Esophagus squamous epithelium (tissue), 5 donors: ENCODE measurements at regions not wholly inside any gene's neighbourhood (a gene's known extent, or its start where the extent isn't known, plus 50 kb on each side); places are given as distances from the start of the nearest gene placed in this dataset.

Experiments
- DNase-seq: peaks from one replicate; lab custom pipeline; 2025; lab: John Stamatoyannopoulos, UW
- H3K27ac ChIP-seq, 4 donors: fragments of 200-600 bp; sonication (generic); one replicate each; pipeline ENCODE4 v1.5.1; 2016 to 2019; ENCODE audit warnings: mild to moderate bottlenecking in 1 of 4
- H3K27me3 ChIP-seq, 4 donors: fragments of 200-600 bp; sonication (generic); 1 replicate in 3 of 4; 2 replicates in 1 of 4; pipeline versions ENCODE4 v1.5.1 to v1.6.0; 2017 to 2021; ENCODE audit warnings: antibody characterized with exemption in 1 of 4
- H3K36me3 ChIP-seq, 3 donors: fragments of 200-600 bp; sonication (generic); one replicate each; pipeline ENCODE4 v1.5.1; 2016 to 2019
- H3K4me1 ChIP-seq, 3 donors: fragments of 200-600 bp; sonication (generic); one replicate each; pipeline ENCODE4 v1.5.1; 2017 to 2019
- H3K4me3 ChIP-seq, 4 donors: fragments of 200-600 bp; sonication (generic); 1 replicate in 3 of 4; 2 replicates in 1 of 4; pipeline ENCODE4 v1.5.1; 2016 to 2019; ENCODE audit warnings: mild to moderate bottlenecking in 2 of 4, moderate library complexity in 1 of 4
- H3K9me3 ChIP-seq, 3 donors: fragments of 200-600 bp; sonication (generic); one replicate each; pipeline ENCODE4 v1.5.1; 2016 to 2019
- POLR2A ChIP-seq, 4 donors: fragments of 450-650 bp; IDR thresholded peaks; one replicate each; pipeline ENCODE4 v1.6.1; 2017; ENCODE audit warnings: antibody characterized with exemption in 4 of 4, mild to moderate bottlenecking in 4 of 4, moderate library complexity in 3 of 4
- WGBS, 2 donors: methylation state at CpG; one replicate each; pipeline ENCODE4 v1.1.5; 2018; 5-methylcytosine and 5-hydroxymethylcytosine counted together
- intact Hi-C: fragments of 100-400 bp; cut with DNase I; formaldehyde crosslinking; loops from one replicate; pipeline ENCODE4 v1.15.0; 2022
- TF ChIP-seq, protein P1 (sequence below), 6 experiments: fragments of 450-650 bp in 4 of 6; fragments of 200-600 bp in 2 of 6; sonication (generic) in 2 of 6; IDR thresholded peaks; one replicate each; pipeline ENCODE4 v1.5.1; 2016 to 2019; ENCODE audit warnings: antibody characterized with exemption in 6 of 6, mild to moderate bottlenecking in 4 of 6, moderate library complexity in 4 of 6
- donor health status: DM: yes; HTN: yes; CAD: no.

DNA sequence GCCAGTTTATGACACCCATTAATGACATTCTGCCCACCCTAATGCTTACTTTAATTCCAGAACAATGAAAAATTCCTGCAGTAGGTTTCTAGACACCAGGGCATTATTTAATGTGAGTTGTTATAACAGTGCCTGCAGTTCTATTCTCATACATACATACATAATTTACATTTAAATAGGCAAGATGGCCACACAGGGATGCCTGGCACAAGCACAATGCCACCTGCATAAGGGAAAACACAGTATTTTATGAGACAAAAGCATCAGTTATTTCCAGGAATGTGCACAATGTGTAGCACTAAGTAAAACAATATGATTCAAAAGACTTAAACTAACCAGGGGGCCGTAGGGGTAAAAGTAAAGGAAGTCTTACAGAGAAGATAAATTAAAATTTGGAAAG, 243.9 kb upstream of the SPRY2 start:
- Histone ChIP-seq H3K27me3 (no peaks in the 10 kb centered on the region), H3K9me3 (no peaks in the 10 kb centered on the region), H3K36me3 (no peaks in the 10 kb centered on the region), H3K27ac (no peak overlapping the region), H3K4me1 (no peaks in the 10 kb centered on the region), H3K4me3 (no peak overlapping the region)
- intact Hi-C loops, result no loop called here
- TF ChIP-seq POLR2A (IDR thresholded peaks at IDR 0.05), result no peak
- TF ChIP-seq, protein P1, sequence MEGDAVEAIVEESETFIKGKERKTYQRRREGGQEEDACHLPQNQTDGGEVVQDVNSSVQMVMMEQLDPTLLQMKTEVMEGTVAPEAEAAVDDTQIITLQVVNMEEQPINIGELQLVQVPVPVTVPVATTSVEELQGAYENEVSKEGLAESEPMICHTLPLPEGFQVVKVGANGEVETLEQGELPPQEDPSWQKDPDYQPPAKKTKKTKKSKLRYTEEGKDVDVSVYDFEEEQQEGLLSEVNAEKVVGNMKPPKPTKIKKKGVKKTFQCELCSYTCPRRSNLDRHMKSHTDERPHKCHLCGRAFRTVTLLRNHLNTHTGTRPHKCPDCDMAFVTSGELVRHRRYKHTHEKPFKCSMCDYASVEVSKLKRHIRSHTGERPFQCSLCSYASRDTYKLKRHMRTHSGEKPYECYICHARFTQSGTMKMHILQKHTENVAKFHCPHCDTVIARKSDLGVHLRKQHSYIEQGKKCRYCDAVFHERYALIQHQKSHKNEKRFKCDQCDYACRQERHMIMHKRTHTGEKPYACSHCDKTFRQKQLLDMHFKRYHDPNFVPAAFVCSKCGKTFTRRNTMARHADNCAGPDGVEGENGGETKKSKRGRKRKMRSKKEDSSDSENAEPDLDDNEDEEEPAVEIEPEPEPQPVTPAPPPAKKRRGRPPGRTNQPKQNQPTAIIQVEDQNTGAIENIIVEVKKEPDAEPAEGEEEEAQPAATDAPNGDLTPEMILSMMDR (IDR thresholded peaks at IDR 0.05), result no peak
- 76 to 90% methylated on average over 1 of the region's 1 CpG for WGBS, 2 donors
- DNase-seq, result no peak

DNA sequence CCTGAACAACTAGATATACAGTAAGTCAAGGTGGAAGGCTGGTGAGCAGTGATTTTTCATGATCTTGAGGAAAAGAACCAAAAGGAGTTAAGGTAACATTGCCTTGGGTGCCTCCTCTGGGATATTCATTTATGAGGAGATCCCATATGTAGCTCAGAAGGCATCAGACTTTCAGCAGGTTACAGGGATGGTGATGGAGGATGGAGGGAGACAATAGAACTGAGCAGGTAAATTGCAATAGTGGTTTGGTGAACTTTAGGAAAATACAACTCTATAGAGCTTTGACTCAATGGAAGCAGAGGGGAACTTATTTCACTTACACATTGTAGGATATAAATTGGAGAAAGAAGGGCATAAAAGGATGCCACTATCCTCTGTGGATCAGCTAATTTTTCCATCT, 243.4 kb upstream of the SPRY2 start:
- Histone ChIP-seq H3K4me3 (no peak overlapping the region), H3K27ac (no peak overlapping the region), H3K4me1 (no peaks in the 10 kb centered on the region), H3K9me3 (no peaks in the 10 kb centered on the region), H3K36me3 (no peaks in the 10 kb centered on the region), H3K27me3 (no peaks in the 10 kb centered on the region)
- intact Hi-C loops, result no loop called here
- no peak for DNase-seq
- TF ChIP-seq, protein P1 (IDR thresholded peaks at IDR 0.05), result no peak
- TF ChIP-seq POLR2A (IDR thresholded peaks at IDR 0.05), result no peak

DNA sequence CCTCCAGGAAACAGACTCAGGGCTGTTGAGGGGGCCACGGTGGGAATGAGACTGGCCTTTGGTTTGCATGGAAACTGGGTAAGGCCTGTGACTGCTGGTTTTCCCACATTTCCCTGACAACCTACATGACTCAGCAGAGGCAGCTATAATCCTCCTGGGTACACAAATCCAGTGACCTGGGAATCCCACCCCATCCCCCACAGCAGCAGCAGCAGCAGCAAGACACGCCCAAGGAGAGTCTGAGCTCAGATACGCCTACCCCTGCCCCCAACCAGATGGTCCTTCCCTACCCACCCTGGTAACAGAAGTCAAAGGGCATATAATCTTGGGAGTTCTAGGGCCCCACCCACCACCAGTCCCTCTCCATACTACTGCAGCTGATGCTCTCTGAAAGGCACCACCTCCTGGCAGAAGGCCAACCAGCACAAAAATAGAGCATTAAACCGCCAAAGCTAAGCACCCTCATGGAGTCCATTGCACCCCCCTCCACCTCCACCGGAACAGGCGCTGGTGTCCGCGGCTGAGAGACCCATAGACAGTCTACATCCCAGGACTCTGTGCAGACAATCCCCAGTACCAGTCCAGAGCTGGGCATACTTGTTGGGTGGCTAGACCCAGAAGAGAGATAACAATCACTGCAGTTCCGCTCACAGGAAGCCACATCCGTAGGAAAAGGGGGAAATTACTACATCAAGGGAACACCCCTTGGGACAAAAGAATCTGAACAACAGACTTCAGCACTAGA, 237.2 kb upstream of the SPRY2 start:
- no peaks in the 10 kb centered on the region for H3K27me3 ChIP-seq
- TF ChIP-seq POLR2A (IDR thresholded peaks at IDR 0.05), result no peak
- TF ChIP-seq, protein P1 (IDR thresholded peaks at IDR 0.05), result no peak
- no peaks in the 10 kb centered on the region for H3K36me3 ChIP-seq
- H3K27ac ChIP-seq, result no peak overlapping the region
- H3K4me3 ChIP-seq, result no peak overlapping the region
- H3K9me3 ChIP-seq, result no peaks in the 10 kb centered on the region
- 67 to 90% methylated on average over 5 to 7 of the region's 10 CpGs for WGBS, 2 donors
- intact Hi-C loops, result no loop called here
- H3K4me1 ChIP-seq, result peaks cover 0 to 6% (median 0%) of the 10 kb centered on the region in 3 donors
- no peak for DNase-seq

DNA sequence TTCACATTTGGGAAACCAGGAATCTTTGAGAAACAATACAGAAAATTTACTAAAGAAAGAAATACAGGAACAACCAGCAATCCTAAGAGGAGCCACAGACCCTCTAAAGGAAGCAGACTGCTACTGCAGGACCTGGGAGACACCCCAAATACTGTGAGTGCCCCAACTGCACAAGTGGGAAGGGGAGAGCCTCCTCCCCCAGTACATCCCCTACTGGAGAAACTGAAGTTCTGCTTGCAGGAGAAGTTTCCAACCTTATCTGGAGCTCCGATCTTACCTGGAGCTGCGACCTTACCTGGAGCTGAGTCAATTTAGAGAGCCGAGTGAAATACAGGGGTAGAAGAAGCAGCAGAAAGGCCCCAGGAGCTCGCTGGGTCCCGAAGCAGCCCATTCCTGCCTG, 236.4 kb upstream of the SPRY2 start:
- no peak overlapping the region for H3K4me3 ChIP-seq
- DNase-seq, result no peak
- no peak overlapping the region for H3K27ac ChIP-seq
- no peaks in the 10 kb centered on the region for H3K9me3 ChIP-seq
- WGBS, 2 donors, result 58 to 72% methylated on average over 2 to 5 of the region's 5 CpGs
- no peaks in the 10 kb centered on the region for H3K36me3 ChIP-seq
- H3K4me1 ChIP-seq, result peaks cover 0 to 6% (median 0%) of the 10 kb centered on the region in 3 donors
- no peaks in the 10 kb centered on the region for H3K27me3 ChIP-seq
- intact Hi-C loops, result no loop called here
- TF ChIP-seq, protein P1 (IDR thresholded peaks at IDR 0.05), result no peak
- TF ChIP-seq POLR2A (IDR thresholded peaks at IDR 0.05), result no peak

DNA sequence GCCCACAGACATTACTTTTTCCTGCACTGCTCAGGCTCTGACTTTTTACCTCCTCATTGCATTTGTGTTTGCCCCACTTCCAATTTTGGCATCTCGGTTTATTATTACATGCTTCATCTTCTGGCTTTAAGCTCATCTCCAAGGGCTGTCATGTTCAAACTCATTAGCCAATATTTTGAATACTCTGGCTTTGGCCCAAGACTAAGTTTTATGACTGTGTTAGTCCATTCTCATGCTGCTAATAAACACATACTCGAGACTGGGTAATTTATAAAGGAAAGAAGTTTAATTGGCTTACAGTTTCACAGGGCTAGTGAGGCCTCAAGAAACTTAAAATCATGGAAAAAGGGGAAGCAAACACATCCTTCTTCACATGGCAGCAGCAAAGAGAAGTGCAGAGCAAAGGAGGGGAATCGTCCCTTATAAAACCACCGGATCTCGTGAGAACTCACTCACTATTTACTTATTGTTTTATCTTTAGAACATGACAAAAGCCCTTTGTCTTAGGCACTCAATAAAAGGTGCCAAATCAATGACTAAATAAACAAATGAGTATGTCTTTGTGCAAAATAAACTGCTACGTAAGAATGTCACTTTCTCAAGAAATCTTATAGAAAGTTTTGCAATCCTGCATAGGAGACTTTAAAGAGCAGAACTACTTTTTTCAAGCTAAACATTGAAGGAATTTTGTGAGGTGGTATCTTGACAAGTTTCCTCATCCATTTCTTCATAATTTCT, 233.4 kb upstream of the SPRY2 start:
- Histone ChIP-seq H3K4me1 (peaks cover 0 to 6% (median 0%) of the 10 kb centered on the region in 3 donors), H3K36me3 (no peaks in the 10 kb centered on the region), H3K4me3 (no peak overlapping the region), H3K9me3 (no peaks in the 10 kb centered on the region), H3K27ac (no peak overlapping the region), H3K27me3 (no peaks in the 10 kb centered on the region)
- TF ChIP-seq POLR2A (IDR thresholded peaks at IDR 0.05), result no peak
- TF ChIP-seq, protein P1 (IDR thresholded peaks at IDR 0.05), result no peak
- intact Hi-C loops, result no loop called here
- no peak for DNase-seq
- WGBS, 2 donors, result 34 to 35% methylated on average over 6 of the region's 6 CpGs
